Neural cell (in vitro differentiated cells): ENCODE measurements at regions not wholly inside any gene's neighbourhood (a gene's known extent, or its start where the extent isn't known, plus 50 kb on each side); places are given as distances from the start of the nearest gene placed in this dataset.

Experiments used
- H2AFZ ChIP-seq: fragments of 200-600, 300-800 bp; sonication (generic), shearing (Covaris generic); 2 replicates; pipeline ENCODE4 v1.6.0; 2014; ENCODE audit warnings: low read depth, mild to moderate bottlenecking, antibody characterized with exemption, low read length, moderate library complexity
- H3F3A ChIP-seq: fragments of 200-600 bp; shearing (Covaris generic); 2 replicates; pipeline ENCODE4 v1.6.1; 2016; ENCODE audit warnings: mild to moderate bottlenecking, moderate library complexity, mixed read lengths, antibody characterized with exemption, low read length; ENCODE audit not compliant: insufficient read depth, poor library complexity, severe bottlenecking
- H3K27ac ChIP-seq: fragments of 200-600, 300-800 bp; sonication (generic), shearing (Covaris generic); 2 replicates; pipeline ENCODE4 v1.5.1; 2014; ENCODE audit warnings: mild to moderate bottlenecking, low read length, moderate library complexity
- H3K27me3 ChIP-seq: fragments of 300-800, 200-600 bp; sonication (generic), shearing (Covaris generic); 2 replicates; pipeline ENCODE4 v1.6.0; 2014; ENCODE audit warnings: mild to moderate bottlenecking, low read depth, low read length, moderate library complexity; ENCODE audit not compliant: insufficient read depth
- H3K36me3 ChIP-seq: fragments of 300-800, 200-600 bp; sonication (generic), shearing (Covaris generic); 2 replicates; pipeline ENCODE4 v1.5.1; 2014; ENCODE audit warnings: mild to moderate bottlenecking, antibody characterized with exemption, low read length, moderate library complexity; ENCODE audit not compliant: insufficient read depth
- H3K4me2 ChIP-seq: fragments of 300-800, 200-600 bp; sonication (generic), shearing (Covaris generic); 2 replicates; pipeline ENCODE4 v1.6.0; 2014; ENCODE audit warnings: mild to moderate bottlenecking, low read length
- H3K4me3 ChIP-seq: fragments of 300-800, 200-600 bp; sonication (generic), shearing (Covaris generic); 2 replicates; pipeline ENCODE4 v1.5.1; 2014; ENCODE audit warnings: mild to moderate bottlenecking, low read length, moderate library complexity
- H3K79me2 ChIP-seq: fragments of 200-600 bp; shearing (Covaris generic); replicated peaks from 2 replicates; pipeline ENCODE4 v1.6.0; 2014; ENCODE audit warnings: mild to moderate bottlenecking, low read length, moderate library complexity; ENCODE audit not compliant: insufficient read depth
- H3K9ac ChIP-seq: fragments of 300-800, 200-600 bp; sonication (generic), shearing (Covaris generic); 2 replicates; pipeline ENCODE4 v1.6.1; 2016; ENCODE audit warnings: mild to moderate bottlenecking, low read length, mixed read lengths
- H3K9me2 ChIP-seq: fragments of 200-600 bp; shearing (Covaris generic); 2 replicates; pipeline ENCODE4 v1.6.1; 2016; ENCODE audit warnings: mild to moderate bottlenecking, low read length, mixed read lengths; ENCODE audit not compliant: insufficient read depth
- H3K9me3 ChIP-seq: fragments of 200-600, 300-800 bp; sonication (generic), shearing (Covaris generic); 2 replicates; pipeline ENCODE4 v1.6.1; 2016; ENCODE audit warnings: mild to moderate bottlenecking, mixed run types, low read length, moderate library complexity, mixed read lengths
- H4K20me1 ChIP-seq: fragments of 200-600 bp; shearing (Covaris generic); 2 replicates; pipeline ENCODE4 v1.6.1; 2016; ENCODE audit warnings: mild to moderate bottlenecking, mixed run types; ENCODE audit not compliant: insufficient read depth
- EP300 ChIP-seq: fragments of 450-650 bp; conservative IDR thresholded peaks from 2 replicates; pipeline ENCODE4 v1.6.1; 2014; ENCODE audit warnings: antibody characterized with exemption, mild to moderate bottlenecking, moderate library complexity; ENCODE audit not compliant: poor library complexity, severe bottlenecking
- EZH2 ChIP-seq: fragments of 200-600, 300-800 bp; shearing (Covaris generic), sonication (generic); IDR thresholded peaks from 2 replicates; pipeline ENCODE4 v1.6.1; 2014; ENCODE audit warnings: antibody characterized with exemption, low read length, borderline replicate concordance, mild to moderate bottlenecking; ENCODE audit not compliant: insufficient read depth, poor library complexity, severe bottlenecking
- MXI1 ChIP-seq: fragments of 450-650 bp; conservative IDR thresholded peaks from 2 replicates; pipeline ENCODE4 v1.6.1; 2014; ENCODE audit warnings: antibody characterized with exemption, mild to moderate bottlenecking; ENCODE audit not compliant: poor library complexity, severe bottlenecking
- POLR2AphosphoS5 ChIP-seq: IDR thresholded peaks from 2 replicates; pipeline ENCODE4 v1.6.1; 2012
- RAD21 ChIP-seq: fragments of 450-650 bp; conservative IDR thresholded peaks from 2 replicates; pipeline ENCODE4 v1.6.1; 2014; ENCODE audit warnings: antibody characterized with exemption, mild to moderate bottlenecking, moderate library complexity
- SMC3 ChIP-seq: fragments of 450-650 bp; conservative IDR thresholded peaks from 2 replicates; pipeline ENCODE4 v1.6.1; 2014; ENCODE audit warnings: antibody characterized with exemption, mild to moderate bottlenecking, moderate library complexity; ENCODE audit not compliant: poor library complexity
- TAF1 ChIP-seq: IDR thresholded peaks from 2 replicates; pipeline ENCODE4 v1.6.1; 2012; ENCODE audit warnings: low read depth
- TF ChIP-seq, protein P1 (sequence below): fragments of 450-650 bp; IDR thresholded peaks from 2 replicates; pipeline ENCODE4 v1.5.1; 2014; ENCODE audit warnings: antibody characterized with exemption, mild to moderate bottlenecking, moderate library complexity; ENCODE audit not compliant: poor library complexity, severe bottlenecking
- TF ChIP-seq, protein P2 (sequence below): IDR thresholded peaks from 2 replicates; pipeline ENCODE4 v1.6.1; 2012; ENCODE audit warnings: borderline replicate concordance

DNA sequence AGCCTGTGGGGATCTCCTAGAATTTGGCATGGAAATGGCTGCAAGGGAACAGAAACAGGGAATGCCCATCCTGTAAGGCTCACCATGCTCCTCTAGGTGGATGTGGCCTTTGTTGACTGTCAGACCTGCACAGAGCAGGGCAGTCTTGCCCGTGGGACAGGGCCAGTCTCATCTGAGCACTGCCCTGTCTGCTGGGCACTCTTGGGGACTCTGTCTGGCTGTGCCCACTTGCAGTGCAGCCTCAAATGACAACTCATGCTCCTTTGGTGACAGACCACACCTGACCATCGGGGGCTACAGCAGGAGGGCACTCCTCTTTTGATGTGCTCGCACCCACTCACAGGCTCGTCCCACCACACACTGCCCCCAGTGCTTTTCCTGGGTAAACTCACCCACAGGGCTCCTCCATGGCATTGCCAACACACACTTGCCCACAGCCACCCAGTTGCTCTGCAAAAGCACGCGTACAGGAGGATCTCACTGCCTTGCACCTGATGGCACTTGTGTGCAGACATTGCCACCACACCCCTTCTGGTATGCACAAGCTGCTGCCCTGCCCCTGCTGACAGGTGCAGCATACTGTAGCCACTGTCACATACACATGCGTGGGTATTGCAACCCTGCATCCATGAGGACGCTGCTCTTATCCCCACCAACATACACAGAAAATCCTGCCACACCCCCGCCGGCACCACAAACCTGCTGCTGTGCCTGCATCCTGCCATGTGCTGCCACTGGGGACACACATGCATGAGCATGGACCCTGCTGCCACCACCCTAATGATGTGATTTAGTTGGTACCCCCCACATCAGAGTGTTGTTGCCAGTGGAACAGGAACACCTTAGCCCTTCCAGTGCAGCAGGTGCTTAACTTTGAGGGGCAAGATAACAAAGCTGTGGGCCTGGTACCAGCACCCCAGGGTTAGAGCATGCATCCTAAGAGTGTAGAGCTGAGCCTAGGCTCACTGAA, 100.1 kb upstream of the ARHGEF9 start:
- Histone ChIP-seq H2AFZ (no peak overlapping the region), H4K20me1 (no peaks in the 10 kb centered on the region), H3K9me3 (no peaks in the 10 kb centered on the region), H3K4me2 (no peak overlapping the region), H3F3A (no peaks in the 10 kb centered on the region), H3K9ac (no peak overlapping the region), H3K27me3 (no peaks in the 10 kb centered on the region), H3K79me2 (no peaks in the 10 kb centered on the region), H3K4me3 (no peak overlapping the region), H3K9me2 (no peaks in the 10 kb centered on the region), H3K36me3 (no peaks in the 10 kb centered on the region), H3K27ac (no peak overlapping the region)
- TF ChIP-seq, protein P1, sequence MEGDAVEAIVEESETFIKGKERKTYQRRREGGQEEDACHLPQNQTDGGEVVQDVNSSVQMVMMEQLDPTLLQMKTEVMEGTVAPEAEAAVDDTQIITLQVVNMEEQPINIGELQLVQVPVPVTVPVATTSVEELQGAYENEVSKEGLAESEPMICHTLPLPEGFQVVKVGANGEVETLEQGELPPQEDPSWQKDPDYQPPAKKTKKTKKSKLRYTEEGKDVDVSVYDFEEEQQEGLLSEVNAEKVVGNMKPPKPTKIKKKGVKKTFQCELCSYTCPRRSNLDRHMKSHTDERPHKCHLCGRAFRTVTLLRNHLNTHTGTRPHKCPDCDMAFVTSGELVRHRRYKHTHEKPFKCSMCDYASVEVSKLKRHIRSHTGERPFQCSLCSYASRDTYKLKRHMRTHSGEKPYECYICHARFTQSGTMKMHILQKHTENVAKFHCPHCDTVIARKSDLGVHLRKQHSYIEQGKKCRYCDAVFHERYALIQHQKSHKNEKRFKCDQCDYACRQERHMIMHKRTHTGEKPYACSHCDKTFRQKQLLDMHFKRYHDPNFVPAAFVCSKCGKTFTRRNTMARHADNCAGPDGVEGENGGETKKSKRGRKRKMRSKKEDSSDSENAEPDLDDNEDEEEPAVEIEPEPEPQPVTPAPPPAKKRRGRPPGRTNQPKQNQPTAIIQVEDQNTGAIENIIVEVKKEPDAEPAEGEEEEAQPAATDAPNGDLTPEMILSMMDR, result no peak
- no peak for TF ChIP-seq POLR2AphosphoS5
- no peak for TF ChIP-seq RAD21
- TF ChIP-seq SMC3, result no peak
- TF ChIP-seq EP300, result no peak
- no peak for TF ChIP-seq MXI1

DNA sequence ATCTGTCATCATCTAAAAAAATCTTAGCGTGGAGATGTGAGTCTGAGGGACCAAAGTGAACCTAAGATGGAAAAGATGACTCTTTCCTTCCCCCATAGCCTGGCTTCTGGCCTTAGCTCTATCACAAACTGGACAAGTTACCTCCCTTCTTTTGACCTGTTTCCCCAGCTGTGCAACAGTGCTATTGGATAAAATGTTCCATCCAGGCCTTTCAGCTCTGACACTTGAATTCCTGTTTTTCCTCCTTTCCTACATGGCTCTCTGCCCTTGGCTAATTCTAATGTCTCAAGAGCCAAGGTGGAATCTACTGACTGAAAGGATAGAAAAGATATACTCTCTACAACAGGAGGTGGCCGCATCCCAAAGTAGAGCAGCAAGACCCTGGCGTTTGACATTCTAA, 84.5 kb upstream of the ARHGEF9 start:
- no peak overlapping the region for H3K9ac ChIP-seq
- H3K9me3 ChIP-seq, result no peaks in the 10 kb centered on the region
- no peaks in the 10 kb centered on the region for H3K79me2 ChIP-seq
- H3F3A ChIP-seq, result no peaks in the 10 kb centered on the region
- no peaks in the 10 kb centered on the region for H3K9me2 ChIP-seq
- H2AFZ ChIP-seq, result no peak overlapping the region
- TF ChIP-seq SMC3 (no peak), RAD21 (no peak), POLR2AphosphoS5 (no peak), EZH2 (no peak), EP300 (no peak), TAF1 (no peak), MXI1 (no peak)
- TF ChIP-seq, protein P1, result no peak
- TF ChIP-seq, protein P2, sequence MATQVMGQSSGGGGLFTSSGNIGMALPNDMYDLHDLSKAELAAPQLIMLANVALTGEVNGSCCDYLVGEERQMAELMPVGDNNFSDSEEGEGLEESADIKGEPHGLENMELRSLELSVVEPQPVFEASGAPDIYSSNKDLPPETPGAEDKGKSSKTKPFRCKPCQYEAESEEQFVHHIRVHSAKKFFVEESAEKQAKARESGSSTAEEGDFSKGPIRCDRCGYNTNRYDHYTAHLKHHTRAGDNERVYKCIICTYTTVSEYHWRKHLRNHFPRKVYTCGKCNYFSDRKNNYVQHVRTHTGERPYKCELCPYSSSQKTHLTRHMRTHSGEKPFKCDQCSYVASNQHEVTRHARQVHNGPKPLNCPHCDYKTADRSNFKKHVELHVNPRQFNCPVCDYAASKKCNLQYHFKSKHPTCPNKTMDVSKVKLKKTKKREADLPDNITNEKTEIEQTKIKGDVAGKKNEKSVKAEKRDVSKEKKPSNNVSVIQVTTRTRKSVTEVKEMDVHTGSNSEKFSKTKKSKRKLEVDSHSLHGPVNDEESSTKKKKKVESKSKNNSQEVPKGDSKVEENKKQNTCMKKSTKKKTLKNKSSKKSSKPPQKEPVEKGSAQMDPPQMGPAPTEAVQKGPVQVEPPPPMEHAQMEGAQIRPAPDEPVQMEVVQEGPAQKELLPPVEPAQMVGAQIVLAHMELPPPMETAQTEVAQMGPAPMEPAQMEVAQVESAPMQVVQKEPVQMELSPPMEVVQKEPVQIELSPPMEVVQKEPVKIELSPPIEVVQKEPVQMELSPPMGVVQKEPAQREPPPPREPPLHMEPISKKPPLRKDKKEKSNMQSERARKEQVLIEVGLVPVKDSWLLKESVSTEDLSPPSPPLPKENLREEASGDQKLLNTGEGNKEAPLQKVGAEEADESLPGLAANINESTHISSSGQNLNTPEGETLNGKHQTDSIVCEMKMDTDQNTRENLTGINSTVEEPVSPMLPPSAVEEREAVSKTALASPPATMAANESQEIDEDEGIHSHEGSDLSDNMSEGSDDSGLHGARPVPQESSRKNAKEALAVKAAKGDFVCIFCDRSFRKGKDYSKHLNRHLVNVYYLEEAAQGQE, result no peak
- H4K20me1 ChIP-seq, result no peaks in the 10 kb centered on the region
- no peak overlapping the region for H3K4me3 ChIP-seq
- H3K27ac ChIP-seq, result no peak overlapping the region
- H3K27me3 ChIP-seq, result no peaks in the 10 kb centered on the region
- H3K36me3 ChIP-seq, result no peaks in the 10 kb centered on the region
- no peak overlapping the region for H3K4me2 ChIP-seq
